SJCRH30 (cell line): ENCODE measurements at regions not wholly inside any gene's neighbourhood (a gene's known extent, or its start where the extent isn't known, plus 50 kb on each side); places are given as distances from the start of the nearest gene placed in this dataset.
"Not testable (repeated sequence)": the region's sequence is repeated elsewhere in the genome, so short reads cannot be mapped to it uniquely, and the experiment has no call there.

Experiments
- DNase-seq, 2 experiments: peaks; one replicate each; pipeline ENCODE4 v3.0.0-alpha.2; 2015 to 2020
- H3K27ac ChIP-seq: fragments of 250-450 bp; sonication (Bioruptor Pico); 2 replicates; pipeline ENCODE4 v1.5.1; 2020; ENCODE audit warnings: mild to moderate bottlenecking, moderate library complexity
- H3K27me3 ChIP-seq: fragments of 250-450 bp; sonication (Bioruptor Pico); 2 replicates; pipeline ENCODE4 v1.5.1; 2020; ENCODE audit warnings: mild to moderate bottlenecking, moderate library complexity
- H3K36me3 ChIP-seq: fragments of 250-450 bp; sonication (Bioruptor Pico); 2 replicates; pipeline ENCODE4 v1.5.1; 2020; ENCODE audit warnings: mild to moderate bottlenecking, moderate library complexity
- H3K4me1 ChIP-seq: fragments of 250-450 bp; sonication (Bioruptor Pico); 2 replicates; pipeline ENCODE4 v1.5.1; 2020; ENCODE audit warnings: mild to moderate bottlenecking, moderate library complexity
- H3K4me3 ChIP-seq: fragments of 250-450 bp; sonication (Bioruptor Pico); 2 replicates; pipeline ENCODE4 v1.5.1; 2020; ENCODE audit warnings: mild to moderate bottlenecking, moderate library complexity
- H3K9me3 ChIP-seq: fragments of 250-450 bp; sonication (Bioruptor Pico); replicated peaks from 2 replicates; pipeline ENCODE4 v1.5.1; 2020; ENCODE audit warnings: mild to moderate bottlenecking, moderate library complexity

DNA sequence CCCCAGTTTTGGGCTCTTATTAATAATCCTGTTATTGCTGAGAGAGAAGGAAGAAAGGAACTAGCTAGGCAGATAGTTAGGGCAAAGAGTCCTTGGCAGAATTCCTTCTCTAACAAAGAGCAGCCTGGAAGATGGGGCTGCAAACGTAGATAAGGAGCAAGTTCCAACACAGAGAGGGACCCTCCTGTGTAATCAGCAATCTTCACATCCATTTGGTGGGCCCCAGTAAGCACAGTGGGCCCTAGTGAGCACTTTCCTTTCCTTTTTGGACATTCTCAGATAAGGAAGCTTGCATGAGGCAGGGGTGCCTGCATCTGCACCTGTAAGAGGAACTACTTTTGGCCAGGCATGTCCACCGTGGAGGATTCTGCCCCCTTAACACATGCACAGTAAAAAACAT, 119.6 kb upstream of the SGO1 start:
- Histone ChIP-seq H3K4me3 (no peak overlapping the region), H3K27ac (no peak overlapping the region), H3K36me3 (no peaks in the 10 kb centered on the region), H3K27me3 (no peaks in the 10 kb centered on the region), H3K9me3 (no peaks in the 10 kb centered on the region), H3K4me1 (peaks cover 4% of the 10 kb centered on the region; the same call in 1 of the 2 replicates)
- no peak for DNase-seq

DNA sequence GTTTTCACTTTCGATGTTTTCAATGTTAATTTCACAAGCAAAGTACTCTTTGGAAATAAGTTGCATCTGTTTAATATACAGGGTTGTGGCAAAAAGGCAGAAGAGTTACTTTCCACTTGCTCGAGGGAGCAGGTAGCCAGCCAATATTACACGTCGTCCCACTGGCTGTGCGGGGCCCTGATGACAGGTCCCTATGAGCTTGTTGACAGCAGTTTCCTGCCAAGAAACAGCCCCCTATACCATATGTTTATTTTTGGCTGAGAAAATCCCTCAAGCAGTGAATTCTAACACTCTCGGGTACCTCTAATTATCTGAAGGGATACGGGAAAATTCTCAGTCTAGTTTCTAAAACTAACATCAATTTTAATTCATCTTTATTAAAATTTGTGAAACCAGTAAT, 116.8 kb upstream of the SGO1 start:
- no peak overlapping the region for H3K27ac ChIP-seq
- no peaks in the 10 kb centered on the region for H3K27me3 ChIP-seq
- no peaks in the 10 kb centered on the region for H3K4me1 ChIP-seq
- H3K4me3 ChIP-seq, result no peak overlapping the region
- no peaks in the 10 kb centered on the region for H3K36me3 ChIP-seq
- no peaks in the 10 kb centered on the region for H3K9me3 ChIP-seq
- no peak for DNase-seq

DNA sequence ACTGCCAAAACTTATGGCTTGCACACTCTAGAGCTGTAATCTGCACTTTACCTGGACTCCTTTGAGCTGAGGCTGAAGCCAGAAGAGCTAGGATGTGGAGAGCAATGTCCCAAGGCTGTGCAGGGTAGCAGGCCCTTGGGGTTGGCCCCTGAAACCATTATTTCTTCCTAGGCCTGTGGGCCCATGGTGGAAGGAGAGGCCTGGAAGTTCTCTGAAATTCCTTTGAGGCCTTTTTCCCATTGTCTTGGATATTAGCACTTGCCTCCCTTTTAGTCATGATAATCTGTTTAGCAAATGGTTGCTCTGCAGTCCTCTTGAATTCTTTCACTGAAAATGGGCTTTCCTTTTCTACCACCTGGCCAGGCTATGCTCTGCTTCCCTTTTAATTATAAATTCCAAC, 102.0 kb upstream of the SGO1 start:
- Histone ChIP-seq H3K4me3 (no peak overlapping the region), H3K9me3 (no peaks in the 10 kb centered on the region), H3K27me3 (no peaks in the 10 kb centered on the region), H3K4me1 (no peaks in the 10 kb centered on the region), H3K36me3 (no peaks in the 10 kb centered on the region), H3K27ac (no peak overlapping the region)
- DNase-seq, result no peak

DNA sequence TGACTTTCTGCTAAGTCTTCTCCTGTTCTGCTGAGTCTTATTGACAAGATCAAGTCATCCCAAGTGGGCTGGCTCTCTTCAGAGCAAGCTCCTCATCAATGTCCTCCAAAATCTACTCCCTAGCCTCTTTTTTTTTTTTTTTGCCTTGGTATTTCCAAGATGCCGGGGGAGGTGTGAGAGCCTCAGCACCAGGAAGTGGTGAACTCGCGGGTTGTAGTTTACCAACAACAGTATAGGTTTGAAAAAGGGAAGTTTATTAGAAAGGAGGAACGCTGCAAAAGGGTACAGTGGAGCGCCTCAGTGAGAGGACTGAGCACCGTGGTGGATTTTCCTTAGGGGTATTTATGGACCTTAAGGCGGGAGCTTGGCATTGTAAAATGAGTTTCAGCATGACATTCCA, 94.3 kb upstream of the SGO1 start:
- DNase-seq, result no peak
- Histone ChIP-seq H3K27ac (no peak overlapping the region), H3K4me3 (no peak overlapping the region), H3K9me3 (no peaks in the 10 kb centered on the region), H3K4me1 (no peaks in the 10 kb centered on the region), H3K27me3 (no peaks in the 10 kb centered on the region), H3K36me3 (no peaks in the 10 kb centered on the region)

DNA sequence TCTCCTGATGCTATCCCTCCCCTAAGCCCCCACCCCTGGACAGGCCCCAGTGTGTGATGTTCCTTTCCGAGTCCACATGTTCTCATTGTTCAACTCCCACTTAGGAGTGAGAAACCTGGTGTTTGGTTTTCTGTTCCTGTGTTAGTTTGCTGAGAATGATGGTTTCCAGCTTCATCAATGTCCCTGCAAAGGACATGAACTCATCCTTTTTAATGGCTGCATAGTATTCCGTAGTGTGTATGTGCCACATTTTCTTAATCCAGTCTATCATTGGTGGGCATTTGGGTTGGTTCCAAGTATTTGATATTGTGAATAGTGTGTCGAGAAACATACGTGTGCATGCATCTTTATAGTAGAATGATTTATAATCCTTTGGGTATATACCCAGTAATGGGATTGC, 80.0 kb upstream of the SGO1 start:
- H3K27me3 ChIP-seq, H3K4me1 ChIP-seq, H3K36me3 ChIP-seq, H3K27ac ChIP-seq, DNase-seq, H3K9me3 ChIP-seq, H3K4me3 ChIP-seq: not testable (repeated sequence)

DNA sequence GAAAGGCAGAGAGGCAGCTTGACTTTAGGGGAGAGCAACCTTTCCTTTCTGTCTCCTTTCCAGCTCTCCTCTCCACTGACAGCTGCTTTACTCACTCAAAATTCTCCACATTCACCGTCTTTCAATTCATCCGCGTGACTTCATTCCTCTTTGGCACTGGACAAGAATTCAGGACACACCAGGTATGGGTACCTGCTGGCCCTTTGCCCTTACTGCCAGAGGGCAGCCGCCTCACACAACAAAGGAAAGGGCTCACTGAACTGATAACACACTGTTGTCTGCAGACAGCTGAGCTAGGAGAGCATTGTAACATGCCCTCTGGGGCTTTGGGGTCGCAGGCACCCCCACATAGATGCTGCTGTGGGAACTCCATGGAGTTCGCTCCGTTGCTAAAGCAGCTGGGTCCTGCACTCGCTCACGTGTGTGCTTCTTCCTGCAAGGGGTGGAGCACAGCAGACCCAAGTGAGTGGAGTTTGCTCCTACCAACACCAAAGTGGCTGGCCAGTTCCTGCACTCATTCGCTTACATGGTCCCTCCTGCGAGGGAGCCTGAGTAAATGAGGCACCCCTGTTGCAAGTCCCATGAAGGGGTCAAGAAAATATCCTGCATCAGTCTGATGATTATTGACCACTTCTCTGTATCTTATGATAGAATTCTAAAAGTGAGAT, 79.0 kb upstream of the SGO1 start:
- no peaks in the 10 kb centered on the region for H3K4me1 ChIP-seq
- no peaks in the 10 kb centered on the region for H3K9me3 ChIP-seq
- H3K27ac ChIP-seq, result no peak overlapping the region
- DNase-seq, result no peak
- H3K27me3 ChIP-seq, result no peaks in the 10 kb centered on the region
- H3K36me3 ChIP-seq, result no peaks in the 10 kb centered on the region
- no peak overlapping the region for H3K4me3 ChIP-seq

- no peaks in the 10 kb centered on the region for H3K9me3 ChIP-seq
- H3K4me3 ChIP-seq, result no peak overlapping the region
- no peak overlapping the region for H3K27ac ChIP-seq
- H3K4me1 ChIP-seq, result no peaks in the 10 kb centered on the region
- no peaks in the 10 kb centered on the region for H3K27me3 ChIP-seq
- no peak for DNase-seq
- H3K36me3 ChIP-seq, result no peaks in the 10 kb centered on the region
Measured at GRCh38 chr3:20258371-20258770, 72.4 kb upstream of the SGO1 start.

DNA sequence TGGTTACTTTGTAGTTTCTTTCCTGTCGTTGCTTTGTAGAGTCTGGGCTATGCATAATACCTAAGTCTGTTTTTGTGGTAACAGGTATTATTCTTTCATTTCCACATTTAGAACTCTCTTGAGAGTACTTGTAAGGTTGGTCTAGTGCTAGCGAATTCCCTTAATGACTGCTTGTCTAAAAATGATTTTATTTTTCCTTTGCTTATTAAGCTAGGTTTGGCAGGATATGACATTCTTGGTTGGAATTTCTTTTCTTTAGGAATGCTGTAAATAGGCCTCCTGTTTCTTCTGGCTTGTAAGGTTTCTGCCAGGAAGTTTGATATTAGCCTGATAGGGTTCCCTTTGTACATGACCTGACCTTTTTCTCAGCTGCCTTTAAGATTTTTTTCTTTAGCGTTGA, 70.1 kb upstream of the SGO1 start:
- no peaks in the 10 kb centered on the region for H3K36me3 ChIP-seq
- H3K4me1 ChIP-seq, result no peaks in the 10 kb centered on the region
- no peak overlapping the region for H3K27ac ChIP-seq
- no peak for DNase-seq
- H3K9me3 ChIP-seq, result no peaks in the 10 kb centered on the region
- H3K4me3 ChIP-seq, result no peak overlapping the region
- no peaks in the 10 kb centered on the region for H3K27me3 ChIP-seq

DNA sequence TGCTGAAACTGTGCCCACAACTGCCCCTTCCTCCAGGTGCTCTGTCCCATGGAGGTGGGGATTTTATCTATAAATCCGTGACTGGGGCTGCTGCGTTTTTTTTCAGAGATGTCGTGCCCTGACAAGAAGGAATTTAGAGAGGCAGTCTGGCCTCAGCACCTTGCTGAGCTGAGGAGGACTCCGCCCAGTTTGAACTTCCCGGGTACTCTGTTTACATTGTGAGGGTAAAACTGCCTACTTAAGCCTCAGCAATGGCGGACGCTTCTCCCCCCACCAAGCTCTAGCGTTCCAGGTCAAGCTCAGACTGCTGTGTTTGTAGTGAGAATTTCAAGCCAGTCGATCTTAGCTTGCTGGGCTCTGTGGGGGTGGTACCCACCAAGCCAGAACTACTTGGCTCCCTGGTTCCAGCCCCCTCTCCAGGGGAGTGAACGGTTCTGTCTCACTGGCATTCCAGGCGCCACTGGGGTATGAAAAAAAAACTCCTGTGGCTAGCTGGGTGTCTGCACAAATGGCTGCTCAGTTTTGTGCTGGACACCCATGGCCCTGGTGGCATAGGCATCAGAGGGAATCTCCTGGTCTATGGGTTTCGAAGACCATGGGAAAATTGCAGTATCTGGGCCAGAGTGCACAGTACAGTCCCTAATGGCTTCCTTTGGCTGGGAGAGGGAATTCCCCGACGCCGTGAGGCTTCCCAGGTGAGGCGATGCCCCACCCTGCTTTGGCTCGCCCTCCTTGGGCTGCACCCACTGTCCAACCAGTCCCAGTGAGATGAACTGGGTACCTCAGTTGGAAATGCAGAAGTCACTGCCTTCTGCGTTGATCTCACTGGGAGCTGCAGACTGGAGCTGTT, 68.5 kb upstream of the SGO1 start:
- Histone ChIP-seq H3K4me1 (no peaks in the 10 kb centered on the region), H3K36me3 (no peaks in the 10 kb centered on the region), H3K4me3 (no peak overlapping the region), H3K9me3 (no peaks in the 10 kb centered on the region), H3K27ac (no peak overlapping the region), H3K27me3 (no peaks in the 10 kb centered on the region)
- no peak for DNase-seq

DNA sequence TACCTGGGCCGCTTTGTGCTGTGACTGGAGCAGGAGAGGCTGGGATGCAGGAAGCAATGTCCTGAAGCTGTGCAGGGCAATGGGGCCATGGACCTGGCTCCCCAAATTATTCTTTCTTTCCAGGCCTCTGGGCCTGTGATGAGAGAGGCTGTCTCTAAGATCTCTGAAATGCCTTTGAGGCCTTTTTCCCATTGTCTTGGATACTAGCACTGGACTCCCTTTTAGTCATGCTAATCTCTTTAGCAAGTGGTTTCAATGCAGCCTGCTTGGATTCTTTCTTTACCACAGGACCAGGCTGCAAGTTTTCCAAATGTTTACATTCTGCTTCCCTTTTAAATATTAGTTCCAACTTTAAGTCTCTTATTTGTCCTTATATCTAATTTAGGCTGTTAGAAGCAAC, 64.8 kb upstream of the SGO1 start:
- H3K9me3 ChIP-seq, result no peaks in the 10 kb centered on the region
- H3K36me3 ChIP-seq, result no peaks in the 10 kb centered on the region
- no peak overlapping the region for H3K27ac ChIP-seq
- no peaks in the 10 kb centered on the region for H3K4me1 ChIP-seq
- H3K4me3 ChIP-seq, result no peak overlapping the region
- H3K27me3 ChIP-seq, result no peaks in the 10 kb centered on the region
- no peak for DNase-seq

GRCh38 chr3:20250314-20250713, 64.3 kb upstream of the SGO1 start:
- Histone ChIP-seq H3K9me3 (no peaks in the 10 kb centered on the region), H3K4me3 (no peak overlapping the region), H3K27ac (no peak overlapping the region), H3K4me1 (no peaks in the 10 kb centered on the region), H3K36me3 (no peaks in the 10 kb centered on the region), H3K27me3 (no peaks in the 10 kb centered on the region)
- DNase-seq, result no peak

DNA sequence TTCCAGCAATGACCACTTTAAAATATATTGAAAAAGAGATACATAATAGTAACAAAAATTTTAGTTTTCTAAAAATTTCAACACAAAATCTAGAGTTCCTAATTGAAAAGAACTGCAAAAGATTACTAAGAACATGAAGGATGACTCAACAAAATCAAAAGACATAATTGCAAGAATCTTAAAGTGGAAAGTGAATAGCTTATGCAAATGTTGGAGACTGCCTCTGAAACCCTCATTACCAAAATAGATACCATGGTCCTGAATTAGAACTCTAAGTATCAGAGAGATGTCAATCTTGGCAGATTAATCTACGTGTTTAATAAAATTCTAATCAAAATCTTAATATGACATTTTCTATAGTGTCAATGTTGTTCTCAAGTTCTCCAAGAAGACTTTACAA, 60.7 kb upstream of the SGO1 start:
- Histone ChIP-seq H3K36me3 (no peaks in the 10 kb centered on the region), H3K9me3 (no peaks in the 10 kb centered on the region), H3K27ac (no peak overlapping the region), H3K4me3 (no peak overlapping the region), H3K27me3 (no peaks in the 10 kb centered on the region), H3K4me1 (no peaks in the 10 kb centered on the region)
- DNase-seq, result no peak

GRCh38 chr3:20245781-20246180, 59.8 kb upstream of the SGO1 start:
- no peak overlapping the region for H3K27ac ChIP-seq
- H3K4me1 ChIP-seq, result no peaks in the 10 kb centered on the region
- no peaks in the 10 kb centered on the region for H3K27me3 ChIP-seq
- no peak overlapping the region for H3K4me3 ChIP-seq
- H3K9me3 ChIP-seq, result no peaks in the 10 kb centered on the region
- DNase-seq, result no peak
- H3K36me3 ChIP-seq, result no peaks in the 10 kb centered on the region

DNA sequence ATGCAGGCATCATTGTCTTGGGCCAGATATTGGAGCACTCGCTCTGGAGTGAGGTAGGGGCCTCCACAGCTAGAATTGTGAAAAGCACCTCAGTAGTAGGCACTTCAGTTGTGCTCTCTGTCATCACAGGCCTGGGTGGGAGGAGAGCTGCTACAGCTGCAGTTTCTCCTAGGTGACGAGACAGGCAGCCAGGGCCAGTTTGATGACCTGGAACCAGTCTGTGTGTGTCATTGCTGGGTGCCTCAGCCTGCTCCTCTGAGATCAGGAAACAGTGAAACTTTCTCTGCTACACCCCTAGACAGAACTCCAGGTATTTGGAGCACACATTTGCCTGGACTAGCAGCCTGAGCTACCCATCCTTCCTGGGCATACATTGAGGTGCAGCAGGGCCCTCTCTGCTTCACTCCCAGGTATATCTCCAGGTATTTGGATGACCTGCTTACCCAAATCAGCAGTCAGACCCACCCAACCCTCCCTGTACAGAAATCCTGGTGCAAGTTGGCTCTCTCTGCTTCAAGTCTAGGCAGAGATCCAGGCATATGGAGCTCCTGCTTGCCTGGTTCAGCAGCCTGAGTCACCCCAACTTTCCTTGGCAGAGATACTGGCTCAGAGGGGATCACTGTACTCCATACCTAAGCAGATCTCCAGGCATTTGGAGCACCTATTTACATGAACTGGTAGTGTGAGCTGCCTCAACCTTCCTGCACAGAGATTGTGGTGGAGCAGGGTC, 54.3 kb upstream of the SGO1 start:
- no peak for DNase-seq
- Histone ChIP-seq H3K27me3 (no peaks in the 10 kb centered on the region), H3K36me3 (no peaks in the 10 kb centered on the region), H3K9me3 (no peaks in the 10 kb centered on the region), H3K4me1 (no peaks in the 10 kb centered on the region), H3K4me3 (no peak overlapping the region), H3K27ac (no peak overlapping the region)

- H3K4me1 ChIP-seq, H3K27me3 ChIP-seq, DNase-seq, H3K27ac ChIP-seq, H3K36me3 ChIP-seq, H3K4me3 ChIP-seq, H3K9me3 ChIP-seq: not testable (repeated sequence)
Measured at GRCh38 chr3:20238199-20238598, 52.2 kb upstream of the SGO1 start.
